GM21737 (cell line): ENCODE measurements at regions not wholly inside any gene's neighbourhood (a gene's known extent, or its start where the extent isn't known, plus 50 kb on each side); places are given as distances from the start of the nearest gene placed in this dataset.

Source experiments
- ATAC-seq: cut with Tn5 transposase; IDR thresholded peaks from one replicate; pipeline ENCODE4 v1.9.1; 2021; ENCODE audit warnings: mild to moderate bottlenecking, moderate library complexity; ENCODE audit not compliant: unreplicated experiment

GRCh38 chr3:46146548-46146947 lies 61.6 kb downstream of the CCR1 start:
- no peak for ATAC-seq

- no peak for ATAC-seq
Observed at GRCh38 chr3:46146021-46146420, 62.1 kb downstream of the CCR1 start.

GRCh38 chr3:46145147-46145546 lies 63.0 kb downstream of the CCR1 start:
- ATAC-seq, result no peak

- no peak for ATAC-seq
Observed at GRCh38 chr3:46143951-46144473, 64.1 kb downstream of the CCR1 start.

- ATAC-seq, result no peak
Observed at GRCh38 chr3:46141813-46142212, 66.3 kb downstream of the CCR1 start.

- no peak for ATAC-seq
Observed at GRCh38 chr3:46138581-46138980, 69.5 kb downstream of the CCR1 start.

- no peak for ATAC-seq
Observed at GRCh38 chr3:46135475-46135874, 72.6 kb downstream of the CCR1 start.

- ATAC-seq, result no peak
Observed at GRCh38 chr3:46133285-46133684, 74.8 kb downstream of the CCR1 start.

GRCh38 chr3:46132565-46132964 lies 75.5 kb downstream of the CCR1 start:
- ATAC-seq, result no peak

GRCh38 chr3:46131884-46132450 lies 76.1 kb downstream of the CCR1 start:
- no peak for ATAC-seq

GRCh38 chr3:46130631-46131310 lies 77.3 kb downstream of the CCR1 start:
- ATAC-seq, result no peak

GRCh38 chr3:46129588-46130272 lies 78.4 kb downstream of the CCR1 start:
- ATAC-seq, result no peak

GRCh38 chr3:46127503-46127902 lies 80.6 kb downstream of the CCR1 start:
- no peak for ATAC-seq

- no peak for ATAC-seq
Observed at GRCh38 chr3:46124216-46125177, 83.6 kb downstream of the CCR1 start.

- no peak for ATAC-seq
Observed at GRCh38 chr3:46123646-46124045, 84.5 kb downstream of the CCR1 start.

- no peak for ATAC-seq
Observed at GRCh38 chr3:46122091-46122490, 86.0 kb downstream of the CCR1 start.

- ATAC-seq, result no peak
Observed at GRCh38 chr3:46120983-46121382, 87.1 kb downstream of the CCR1 start.

GRCh38 chr3:46119709-46120498 lies 88.2 kb downstream of the CCR1 start:
- ATAC-seq, result no peak

- no peak for ATAC-seq
Observed at GRCh38 chr3:46119253-46119652, 88.9 kb downstream of the CCR1 start.

GRCh38 chr3:46116996-46117395 lies 89.7 kb upstream of the XCR1 start:
- ATAC-seq, result no peak
